T-helper 1 cell (primary cell): ENCODE measurements at regions not wholly inside any gene's neighbourhood (a gene's known extent, or its start where the extent isn't known, plus 50 kb on each side); places are given as distances from the start of the nearest gene placed in this dataset.

Experiments
- DNase-seq, 5 donors: peaks; one replicate each; pipeline ENCODE4 v3.0.0-alpha.2; 2012 to 2020

GRCh38 chr12:68559246-68559645 lies 51.5 kb upstream of the RAP1B start:
- DNase-seq, result peak in 1 of 5 donors; percentile 38

DNA sequence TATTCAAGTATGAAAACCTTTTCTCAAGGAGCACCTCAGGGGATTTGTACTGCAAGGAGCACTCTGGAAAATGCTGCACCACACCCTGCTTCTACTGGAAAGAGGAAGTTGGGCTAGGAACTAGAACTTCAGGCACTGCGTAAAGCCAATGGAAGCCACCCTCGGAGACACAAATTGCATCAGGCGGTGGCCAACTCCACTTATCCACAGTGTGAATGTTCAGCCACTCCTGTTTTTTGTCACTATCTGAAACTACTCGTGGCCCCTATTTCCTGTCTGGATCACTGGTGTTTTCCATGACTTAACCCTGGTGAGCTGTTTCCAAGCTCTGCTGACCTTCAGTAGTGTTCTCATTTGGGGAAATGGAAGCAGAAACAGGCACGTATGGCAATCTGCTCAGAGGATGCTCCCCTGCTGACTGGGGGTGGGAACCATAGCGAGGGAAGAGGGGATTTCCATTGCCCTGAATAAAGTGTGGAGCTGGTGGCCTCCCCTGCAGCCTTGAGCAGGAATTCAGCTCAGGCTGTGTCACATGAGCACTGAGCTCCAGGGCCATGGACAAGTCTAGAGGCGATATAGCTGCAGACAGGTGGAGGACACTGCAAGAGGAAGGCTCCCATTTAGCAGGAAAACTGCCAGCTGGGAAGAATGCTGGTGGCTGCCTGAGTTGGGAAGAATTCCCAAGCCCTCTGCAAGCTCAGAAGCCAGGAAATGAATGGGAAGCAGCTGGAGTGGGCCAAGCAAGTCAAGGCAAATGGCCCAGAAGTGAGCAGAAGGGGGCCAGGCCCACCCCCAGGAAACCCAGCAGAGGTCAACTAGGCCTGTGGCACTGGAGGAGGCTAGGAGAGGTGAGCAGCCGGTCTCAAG lies 50.5 kb upstream of the RAP1B start:
- no peak for DNase-seq

GRCh38 chr12:68560851-68561422 lies 49.8 kb upstream of the RAP1B start:
- no peak for DNase-seq
